ENCODE measurements at regions not wholly inside any gene's neighbourhood (a gene's known extent, or its start where the extent isn't known, plus 50 kb on each side); places are given as distances from the start of the nearest gene placed in this dataset.

- peaks cover 0 to 11% of the 10 kb centered on the region in 2 donors for H3K4me1 ChIP-seq
- H3K27ac ChIP-seq, result peak overlapping the region; percentile 23 to 70
- H3K9me3 ChIP-seq, result no peaks in the 10 kb centered on the region
- H3K27me3 ChIP-seq, result no peaks in the 10 kb centered on the region
- DNase-seq (ENCODE audit: low spot score in 2 of 2), result no peak
- no peaks in the 10 kb centered on the region for H3K36me3 ChIP-seq
- no peak for TF ChIP-seq CTCF (IDR thresholded peaks at IDR 0.05)
- no peak for TF ChIP-seq POLR2A (IDR thresholded peaks at IDR 0.05)
- no peak for TF ChIP-seq POLR2AphosphoS5 (IDR thresholded peaks at IDR 0.05)
- intact Hi-C loops (cut with DNase I; ENCODE audit: low total_unique reads), result no loop called here
- no peak overlapping the region for H3K4me3 ChIP-seq
Measured at GRCh38 chr1:234701737-234702341, 91.9 kb upstream of the IRF2BP2 start.

- peak in 1 of 2 donors; percentile 27 for DNase-seq (ENCODE audit: low spot score in 2 of 2)
- Histone ChIP-seq H3K27ac (peak overlapping the region; percentile 54 to 70), H3K36me3 (no peaks in the 10 kb centered on the region), H3K4me1 (peaks cover 0 to 11% of the 10 kb centered on the region in 2 donors), H3K9me3 (no peaks in the 10 kb centered on the region), H3K27me3 (no peaks in the 10 kb centered on the region), H3K4me3 (no peak overlapping the region)
- intact Hi-C loops (cut with DNase I; ENCODE audit: low total_unique reads), result no loop called here
- no peak for TF ChIP-seq POLR2AphosphoS5 (IDR thresholded peaks at IDR 0.05)
- no peak for TF ChIP-seq POLR2A (IDR thresholded peaks at IDR 0.05)
- no peak for TF ChIP-seq CTCF (IDR thresholded peaks at IDR 0.05)
Measured at GRCh38 chr1:234699795-234700665, 90.1 kb upstream of the IRF2BP2 start.

- Histone ChIP-seq H3K36me3 (no peaks in the 10 kb centered on the region), H3K27me3 (no peaks in the 10 kb centered on the region), H3K4me3 (no peak overlapping the region), H3K9me3 (no peaks in the 10 kb centered on the region), H3K4me1 (peaks cover 0 to 11% of the 10 kb centered on the region in 2 donors), H3K27ac (no peak overlapping the region)
- intact Hi-C loops (cut with DNase I; ENCODE audit: low total_unique reads), result no loop called here
- TF ChIP-seq POLR2AphosphoS5 (IDR thresholded peaks at IDR 0.05) (no peak), POLR2A (IDR thresholded peaks at IDR 0.05) (no peak), CTCF (IDR thresholded peaks at IDR 0.05) (no peak)
- DNase-seq (ENCODE audit: low spot score in 2 of 2), result no peak
Measured at GRCh38 chr1:234698686-234699085, 88.7 kb upstream of the IRF2BP2 start.

GRCh38 chr1:234697741-234698140, 87.8 kb upstream of the IRF2BP2 start:
- H3K4me3 ChIP-seq, result no peak overlapping the region
- no peaks in the 10 kb centered on the region for H3K36me3 ChIP-seq
- no peaks in the 10 kb centered on the region for H3K9me3 ChIP-seq
- H3K27me3 ChIP-seq, result no peaks in the 10 kb centered on the region
- H3K27ac ChIP-seq, result no peak overlapping the region
- DNase-seq (ENCODE audit: low spot score in 2 of 2), result no peak
- no peak for TF ChIP-seq CTCF (IDR thresholded peaks at IDR 0.05)
- TF ChIP-seq POLR2A (IDR thresholded peaks at IDR 0.05), result no peak
- peaks cover 0 to 11% of the 10 kb centered on the region in 2 donors for H3K4me1 ChIP-seq
- intact Hi-C loops (cut with DNase I; ENCODE audit: low total_unique reads), result no loop called here

GRCh38 chr1:234697015-234697414, 87.0 kb upstream of the IRF2BP2 start:
- no peak for TF ChIP-seq POLR2A (IDR thresholded peaks at IDR 0.05)
- no peak for TF ChIP-seq CTCF (IDR thresholded peaks at IDR 0.05)
- no peak for TF ChIP-seq POLR2AphosphoS5 (IDR thresholded peaks at IDR 0.05)

More at GRCh38 chr1:234697015-234697414, 87.0 kb upstream of the IRF2BP2 start:
- Histone ChIP-seq H3K4me3 (no peak overlapping the region), H3K36me3 (no peaks in the 10 kb centered on the region), H3K27me3 (no peaks in the 10 kb centered on the region), H3K4me1 (peaks cover 0 to 11% of the 10 kb centered on the region in 2 donors), H3K27ac (no peak overlapping the region), H3K9me3 (no peaks in the 10 kb centered on the region)
- DNase-seq (ENCODE audit: low spot score in 2 of 2), result no peak
- intact Hi-C loops (cut with DNase I; ENCODE audit: low total_unique reads), result no loop called here

Measured in breast epithelium (tissue), 4 donors.